Colonic mucosa (tissue), 4 donors: ENCODE measurements at regions not wholly inside any gene's neighbourhood (a gene's known extent, or its start where the extent isn't known, plus 50 kb on each side); places are given as distances from the start of the nearest gene placed in this dataset.
"Not testable (repeated sequence)": the region's sequence is repeated elsewhere in the genome, so short reads cannot be mapped to it uniquely, and the experiment has no call there.

Source experiments
- DNase-seq: peaks from one replicate; pipeline ENCODE4 v3.0.0-alpha.2; 2020
- H3K27ac ChIP-seq: fragments of 200-600 bp; one replicate; pipeline ENCODE4 v1.8.0; 2021
- H3K27me3 ChIP-seq: fragments of 200-600 bp; one replicate; pipeline ENCODE4 v1.8.0; 2021
- H3K36me3 ChIP-seq: fragments of 200-600 bp; one replicate; pipeline ENCODE4 v1.8.0; 2021
- H3K4me1 ChIP-seq: fragments of 200-600 bp; one replicate; pipeline ENCODE4 v1.8.0; 2021; ENCODE audit warnings: mild to moderate bottlenecking
- H3K4me3 ChIP-seq: fragments of 200-600 bp; one replicate; pipeline ENCODE4 v1.8.0; 2021
- H3K9ac ChIP-seq, 2 donors: one replicate each; pipeline ENCODE4 v1.7.0; 2013; ENCODE audit warnings: control low read depth in 2 of 2, low read depth in 2 of 2, low read length in 2 of 2
- H3K9me3 ChIP-seq: fragments of 200-600 bp; one replicate; pipeline ENCODE4 v1.8.0; 2021
- intact Hi-C: fragments of 100-400 bp; cut with DNase I; formaldehyde crosslinking; loops from one replicate; pipeline ENCODE4 v1.14.1; 2022
- TF ChIP-seq, protein P1 (sequence below): fragments of 200-600 bp; IDR thresholded peaks from one replicate; pipeline ENCODE4 v1.8.0; 2022; ENCODE audit warnings: antibody characterized with exemption, mild to moderate bottlenecking
- donor health status: healthy.
- donor health status: DM: no; HTN: no; CAD: no.
- donor health status: DM: no; HTN: no; CAD: no.

DNA sequence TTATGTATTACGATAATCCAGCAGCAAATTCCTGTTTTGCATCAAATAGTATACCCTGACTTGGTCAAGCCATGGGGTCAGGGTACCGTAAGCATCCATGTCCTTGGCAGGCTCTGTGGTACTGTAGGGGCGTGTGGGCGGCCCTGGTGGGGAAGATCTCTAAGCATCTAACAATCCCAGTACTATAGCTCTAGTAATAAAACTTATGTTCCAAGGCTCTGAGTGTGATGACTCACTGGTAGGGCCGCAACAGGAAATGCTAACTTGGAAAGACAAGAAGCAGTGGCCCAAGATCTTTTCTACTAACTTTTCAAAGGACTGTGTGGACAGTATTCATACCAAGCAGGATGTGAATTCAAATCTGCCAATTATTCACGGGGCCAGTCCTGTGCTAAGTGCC lies 63.8 kb downstream of the CLEC18A start:
- H3K36me3 ChIP-seq, H3K27ac ChIP-seq, H3K4me3 ChIP-seq, intact Hi-C loops, H3K9me3 ChIP-seq, H3K9ac ChIP-seq, DNase-seq, H3K4me1 ChIP-seq, H3K27me3 ChIP-seq: not testable (repeated sequence)

GRCh38 chr16:70016751-70017150 lies 65.6 kb downstream of the CLEC18A start:
- H3K4me3 ChIP-seq, H3K4me1 ChIP-seq, H3K27me3 ChIP-seq, H3K36me3 ChIP-seq, H3K9ac ChIP-seq, H3K27ac ChIP-seq, DNase-seq, intact Hi-C loops, H3K9me3 ChIP-seq: not testable (repeated sequence)

- no peaks in the 10 kb centered on the region for H3K36me3 ChIP-seq
- no peak overlapping the region for H3K4me3 ChIP-seq
- TF ChIP-seq, protein P1, sequence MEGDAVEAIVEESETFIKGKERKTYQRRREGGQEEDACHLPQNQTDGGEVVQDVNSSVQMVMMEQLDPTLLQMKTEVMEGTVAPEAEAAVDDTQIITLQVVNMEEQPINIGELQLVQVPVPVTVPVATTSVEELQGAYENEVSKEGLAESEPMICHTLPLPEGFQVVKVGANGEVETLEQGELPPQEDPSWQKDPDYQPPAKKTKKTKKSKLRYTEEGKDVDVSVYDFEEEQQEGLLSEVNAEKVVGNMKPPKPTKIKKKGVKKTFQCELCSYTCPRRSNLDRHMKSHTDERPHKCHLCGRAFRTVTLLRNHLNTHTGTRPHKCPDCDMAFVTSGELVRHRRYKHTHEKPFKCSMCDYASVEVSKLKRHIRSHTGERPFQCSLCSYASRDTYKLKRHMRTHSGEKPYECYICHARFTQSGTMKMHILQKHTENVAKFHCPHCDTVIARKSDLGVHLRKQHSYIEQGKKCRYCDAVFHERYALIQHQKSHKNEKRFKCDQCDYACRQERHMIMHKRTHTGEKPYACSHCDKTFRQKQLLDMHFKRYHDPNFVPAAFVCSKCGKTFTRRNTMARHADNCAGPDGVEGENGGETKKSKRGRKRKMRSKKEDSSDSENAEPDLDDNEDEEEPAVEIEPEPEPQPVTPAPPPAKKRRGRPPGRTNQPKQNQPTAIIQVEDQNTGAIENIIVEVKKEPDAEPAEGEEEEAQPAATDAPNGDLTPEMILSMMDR = no peak
- no peaks in the 10 kb centered on the region for H3K4me1 ChIP-seq
- intact Hi-C loops = no loop called here
- DNase-seq = no peak
- no peaks in the 10 kb centered on the region for H3K27me3 ChIP-seq
- no peaks in the 10 kb centered on the region for H3K9me3 ChIP-seq
- no peak overlapping the region for H3K27ac ChIP-seq
- H3K9ac ChIP-seq = no peak overlapping the region
Observed at GRCh38 chr16:70018254-70018653, 67.1 kb downstream of the CLEC18A start.

GRCh38 chr16:70023207-70023606 lies 72.1 kb downstream of the CLEC18A start:
- H3K4me1 ChIP-seq, H3K9me3 ChIP-seq, H3K4me3 ChIP-seq, H3K36me3 ChIP-seq, H3K27me3 ChIP-seq, H3K9ac ChIP-seq, DNase-seq, intact Hi-C loops, H3K27ac ChIP-seq: not testable (repeated sequence)

DNA sequence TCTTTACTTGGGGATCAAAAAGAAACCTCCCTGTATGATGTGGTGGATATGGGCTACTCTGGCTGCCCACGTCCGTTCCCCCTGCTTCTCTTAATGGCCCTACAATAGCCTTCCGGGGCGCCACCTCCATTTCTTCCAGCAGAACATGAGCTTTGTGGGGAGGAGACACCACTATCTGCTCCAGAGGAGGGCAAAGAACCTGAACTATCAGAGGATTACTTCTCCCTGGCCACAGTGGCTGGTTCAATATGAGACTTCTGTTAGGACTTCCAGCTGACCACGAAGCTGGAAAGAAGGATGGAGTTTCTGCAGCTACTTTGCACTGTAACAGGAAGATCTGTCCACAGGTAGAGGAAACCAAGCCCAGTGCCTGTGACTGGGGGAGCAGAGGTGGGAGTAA lies 72.8 kb downstream of the CLEC18A start:
- H3K9me3 ChIP-seq, DNase-seq, intact Hi-C loops, H3K9ac ChIP-seq, H3K27me3 ChIP-seq, H3K4me1 ChIP-seq, H3K36me3 ChIP-seq, H3K27ac ChIP-seq, H3K4me3 ChIP-seq: not testable (repeated sequence)

GRCh38 chr16:70026165-70026854 lies 75.2 kb downstream of the CLEC18A start:
- H3K4me3 ChIP-seq, H3K27me3 ChIP-seq, H3K4me1 ChIP-seq, H3K9me3 ChIP-seq, H3K27ac ChIP-seq, H3K36me3 ChIP-seq, DNase-seq, intact Hi-C loops, H3K9ac ChIP-seq: not testable (repeated sequence)

DNA sequence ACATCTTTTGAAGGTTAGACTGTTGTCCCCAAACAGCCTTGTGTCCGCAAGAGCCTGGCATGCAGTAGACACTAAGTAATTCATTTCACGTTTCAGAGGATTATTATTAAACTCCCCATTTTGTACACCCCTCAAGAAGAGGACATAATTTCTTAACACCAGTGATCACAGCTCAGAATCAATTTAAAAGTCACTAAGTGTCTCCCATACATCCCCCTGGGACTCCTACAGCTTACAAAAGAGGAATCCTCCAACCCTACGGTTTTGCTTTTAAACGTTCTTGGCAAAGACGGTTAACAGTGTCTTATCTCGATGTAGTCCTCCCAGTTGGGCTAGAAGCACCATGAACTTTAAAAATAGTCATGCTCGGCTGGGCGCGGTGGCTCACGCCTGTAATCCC lies 81.2 kb upstream of the PDPR start:
- H3K36me3 ChIP-seq, intact Hi-C loops, H3K4me1 ChIP-seq, H3K9ac ChIP-seq, H3K4me3 ChIP-seq, H3K27me3 ChIP-seq, H3K9me3 ChIP-seq, H3K27ac ChIP-seq, DNase-seq: not testable (repeated sequence)

DNA sequence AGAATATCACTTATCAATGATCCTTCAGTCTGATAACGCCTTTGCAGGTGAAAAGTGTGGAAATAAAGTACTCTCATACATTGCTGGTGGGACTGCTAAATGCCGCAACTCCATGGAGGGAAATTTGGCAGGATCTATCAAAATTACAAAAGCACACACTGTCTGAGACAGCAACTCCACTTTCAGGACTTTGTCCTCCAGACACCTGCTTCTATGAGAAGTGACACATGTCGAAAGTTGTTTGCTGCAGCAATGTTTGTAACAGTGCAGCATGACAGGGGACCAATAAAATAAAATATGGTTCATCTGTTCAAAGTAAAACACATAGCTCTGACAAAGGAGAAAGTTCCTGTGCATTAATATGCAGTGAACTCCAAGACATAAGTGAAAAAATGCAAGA lies 76.2 kb upstream of the PDPR start:
- H3K4me3 ChIP-seq, H3K9ac ChIP-seq, H3K27ac ChIP-seq, DNase-seq, H3K9me3 ChIP-seq, intact Hi-C loops, H3K27me3 ChIP-seq, H3K4me1 ChIP-seq, H3K36me3 ChIP-seq: not testable (repeated sequence)

GRCh38 chr16:70040554-70040953 lies 73.6 kb upstream of the PDPR start:
- H3K9me3 ChIP-seq, intact Hi-C loops, H3K9ac ChIP-seq, H3K27me3 ChIP-seq, H3K4me1 ChIP-seq, H3K4me3 ChIP-seq, DNase-seq, H3K36me3 ChIP-seq: not testable (repeated sequence)
- peak overlapping the region; percentile 44 for H3K27ac ChIP-seq

DNA sequence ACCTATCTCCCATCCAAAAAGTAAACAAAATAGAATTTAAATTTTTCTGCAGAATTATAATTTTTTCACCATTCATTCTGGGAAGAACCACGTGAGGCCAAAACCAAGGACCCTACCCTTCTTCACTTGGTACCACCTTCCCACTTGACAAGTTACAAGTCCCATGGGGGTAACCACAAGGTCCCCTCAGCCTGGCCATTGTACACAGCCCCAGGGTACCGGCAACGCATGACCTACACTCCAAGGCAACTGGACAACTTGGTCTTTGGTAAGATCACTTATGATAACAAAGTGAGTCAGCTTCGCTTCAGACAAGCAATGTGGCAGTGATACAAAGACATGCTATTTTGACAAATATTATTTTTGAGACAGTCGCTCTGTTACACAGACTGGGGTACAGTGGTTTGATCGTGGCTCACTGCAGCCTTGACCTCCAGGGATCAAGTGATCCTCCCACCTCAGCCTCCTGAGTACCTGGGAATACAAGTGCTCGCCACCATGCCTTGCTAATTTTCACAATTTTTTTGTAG lies 70.5 kb upstream of the PDPR start:
- H3K36me3 ChIP-seq, H3K4me3 ChIP-seq, H3K9ac ChIP-seq, H3K9me3 ChIP-seq, DNase-seq, intact Hi-C loops, H3K27ac ChIP-seq, H3K27me3 ChIP-seq, H3K4me1 ChIP-seq: not testable (repeated sequence)

GRCh38 chr16:70046560-70046959 lies 67.6 kb upstream of the PDPR start:
- H3K36me3 ChIP-seq, H3K4me3 ChIP-seq, DNase-seq, H3K4me1 ChIP-seq, H3K27me3 ChIP-seq, H3K9ac ChIP-seq, H3K9me3 ChIP-seq, intact Hi-C loops, H3K27ac ChIP-seq: not testable (repeated sequence)

GRCh38 chr16:70048083-70048482 lies 66.0 kb upstream of the PDPR start:
- H3K9me3 ChIP-seq, H3K4me3 ChIP-seq, H3K9ac ChIP-seq, H3K27me3 ChIP-seq, DNase-seq, H3K36me3 ChIP-seq, H3K27ac ChIP-seq, intact Hi-C loops, H3K4me1 ChIP-seq: not testable (repeated sequence)

- H3K9ac ChIP-seq, H3K27me3 ChIP-seq, DNase-seq, intact Hi-C loops, H3K4me1 ChIP-seq, H3K4me3 ChIP-seq, H3K27ac ChIP-seq, H3K9me3 ChIP-seq, H3K36me3 ChIP-seq: not testable (repeated sequence)
Observed at GRCh38 chr16:70058056-70058455, 56.1 kb upstream of the PDPR start.
